Tibial artery (tissue), 4 donors: ENCODE measurements at regions not wholly inside any gene's neighbourhood (a gene's known extent, or its start where the extent isn't known, plus 50 kb on each side); places are given as distances from the start of the nearest gene placed in this dataset.

Source experiments
- DNase-seq, 2 donors: peaks; one replicate each; pipeline ENCODE4 v3.0.0-alpha.2; 2019
- H3K27ac ChIP-seq, 2 donors: fragments of 200-600 bp; sonication (generic) in 1 of 2; 1 replicate in 1 of 2; 2 replicates in 1 of 2; pipeline ENCODE4 v1.5.1; 2018 to 2019; ENCODE audit warnings: mild to moderate bottlenecking in 1 of 2
- H3K27me3 ChIP-seq, 2 donors: fragments of 200-600 bp; sonication (generic) in 1 of 2; one replicate each; pipeline versions ENCODE4 v1.5.1 to v1.6.0; 2016 to 2019
- H3K36me3 ChIP-seq, 3 donors: fragments of 200-600 bp; sonication (generic) in 2 of 3; one replicate each; pipeline ENCODE4 v1.5.1; 2016 to 2019; ENCODE audit warnings: mild to moderate bottlenecking in 2 of 3
- H3K4me1 ChIP-seq, 4 donors: fragments of 200-600 bp; sonication (generic) in 2 of 4; 1 replicate in 3 of 4; 2 replicates in 1 of 4; pipeline ENCODE4 v1.5.1; 2016 to 2019
- H3K4me3 ChIP-seq, 2 donors: fragments of 200-600 bp; sonication (generic) in 1 of 2; 1 replicate in 1 of 2; 2 replicates in 1 of 2; pipeline ENCODE4 v1.5.1; 2018 to 2019; ENCODE audit warnings: mild to moderate bottlenecking in 2 of 2
- H3K9me3 ChIP-seq, 3 donors: fragments of 200-600 bp; sonication (generic) in 1 of 3; one replicate each; pipeline ENCODE4 v1.5.1; 2016 to 2019
- intact Hi-C: fragments of 100-400 bp; cut with DNase I; formaldehyde crosslinking; loops from one replicate; pipeline ENCODE4 v1.15.0; 2023; ENCODE audit warnings: low total_unique reads
- TF ChIP-seq, protein P1 (sequence below), 2 experiments: fragments of 200-600 bp in 1 of 2; fragments of 450-650 bp in 1 of 2; IDR thresholded peaks; one replicate each; pipeline ENCODE4 v1.5.1; 2017 to 2019; ENCODE audit warnings: antibody characterized with exemption in 2 of 2, mild to moderate bottlenecking in 1 of 2, moderate library complexity in 1 of 2

DNA sequence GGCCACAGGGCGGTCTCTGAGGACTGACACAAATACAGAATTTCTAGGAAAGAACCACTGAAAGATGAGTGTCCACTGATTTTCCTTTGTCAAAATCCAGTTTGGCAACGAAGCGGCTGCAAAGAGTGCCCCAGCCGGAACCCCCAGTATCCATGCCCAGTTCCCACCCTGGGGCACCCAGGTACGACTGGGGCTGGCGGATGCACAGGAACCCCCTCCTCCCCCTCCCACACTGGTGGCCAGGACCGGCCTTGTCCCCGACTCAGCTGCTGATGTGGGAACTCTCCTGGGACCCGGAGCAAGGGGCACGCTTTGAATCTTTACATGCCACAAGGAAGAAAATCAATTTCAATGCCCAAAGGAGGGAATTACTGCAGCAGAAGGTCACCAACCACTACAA, 220.8 kb upstream of the ZNF507 start:
- DNase-seq = no peak
- no peak overlapping the region for H3K4me3 ChIP-seq
- H3K27me3 ChIP-seq = no peaks in the 10 kb centered on the region
- H3K36me3 ChIP-seq = no peaks in the 10 kb centered on the region
- TF ChIP-seq, protein P1, sequence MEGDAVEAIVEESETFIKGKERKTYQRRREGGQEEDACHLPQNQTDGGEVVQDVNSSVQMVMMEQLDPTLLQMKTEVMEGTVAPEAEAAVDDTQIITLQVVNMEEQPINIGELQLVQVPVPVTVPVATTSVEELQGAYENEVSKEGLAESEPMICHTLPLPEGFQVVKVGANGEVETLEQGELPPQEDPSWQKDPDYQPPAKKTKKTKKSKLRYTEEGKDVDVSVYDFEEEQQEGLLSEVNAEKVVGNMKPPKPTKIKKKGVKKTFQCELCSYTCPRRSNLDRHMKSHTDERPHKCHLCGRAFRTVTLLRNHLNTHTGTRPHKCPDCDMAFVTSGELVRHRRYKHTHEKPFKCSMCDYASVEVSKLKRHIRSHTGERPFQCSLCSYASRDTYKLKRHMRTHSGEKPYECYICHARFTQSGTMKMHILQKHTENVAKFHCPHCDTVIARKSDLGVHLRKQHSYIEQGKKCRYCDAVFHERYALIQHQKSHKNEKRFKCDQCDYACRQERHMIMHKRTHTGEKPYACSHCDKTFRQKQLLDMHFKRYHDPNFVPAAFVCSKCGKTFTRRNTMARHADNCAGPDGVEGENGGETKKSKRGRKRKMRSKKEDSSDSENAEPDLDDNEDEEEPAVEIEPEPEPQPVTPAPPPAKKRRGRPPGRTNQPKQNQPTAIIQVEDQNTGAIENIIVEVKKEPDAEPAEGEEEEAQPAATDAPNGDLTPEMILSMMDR (IDR thresholded peaks at IDR 0.05) = no peak
- no peaks in the 10 kb centered on the region for H3K4me1 ChIP-seq
- intact Hi-C loops = no loop called here
- peaks cover 0 to 5% (median 0%) of the 10 kb centered on the region in 3 donors for H3K9me3 ChIP-seq
- H3K27ac ChIP-seq = no peak overlapping the region

DNA sequence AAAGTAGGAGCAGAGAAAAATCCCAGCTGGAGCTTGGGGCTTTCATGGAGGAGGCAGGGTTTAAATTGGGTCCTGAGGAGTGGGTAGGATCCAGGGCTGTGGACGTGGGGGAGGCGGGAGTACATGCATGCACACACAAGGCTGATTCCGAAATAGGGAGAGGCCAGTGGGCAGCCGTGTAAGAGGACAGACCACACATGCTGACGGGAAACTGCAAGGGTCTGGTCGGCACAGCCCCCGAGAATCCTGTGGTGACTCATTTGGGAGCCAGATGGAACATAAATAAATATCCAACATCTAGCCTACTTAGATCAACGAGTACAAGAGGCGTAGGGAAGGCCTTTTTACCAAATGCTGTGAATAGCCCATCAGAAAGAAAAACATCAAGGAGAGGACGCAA, 216.3 kb upstream of the ZNF507 start:
- no peaks in the 10 kb centered on the region for H3K27me3 ChIP-seq
- DNase-seq = no peak
- no peaks in the 10 kb centered on the region for H3K4me1 ChIP-seq
- intact Hi-C loops = no loop called here
- H3K27ac ChIP-seq = no peak overlapping the region
- H3K4me3 ChIP-seq = no peak overlapping the region
- no peaks in the 10 kb centered on the region for H3K9me3 ChIP-seq
- TF ChIP-seq, protein P1 (IDR thresholded peaks at IDR 0.05) = no peak
- H3K36me3 ChIP-seq = no peaks in the 10 kb centered on the region

DNA sequence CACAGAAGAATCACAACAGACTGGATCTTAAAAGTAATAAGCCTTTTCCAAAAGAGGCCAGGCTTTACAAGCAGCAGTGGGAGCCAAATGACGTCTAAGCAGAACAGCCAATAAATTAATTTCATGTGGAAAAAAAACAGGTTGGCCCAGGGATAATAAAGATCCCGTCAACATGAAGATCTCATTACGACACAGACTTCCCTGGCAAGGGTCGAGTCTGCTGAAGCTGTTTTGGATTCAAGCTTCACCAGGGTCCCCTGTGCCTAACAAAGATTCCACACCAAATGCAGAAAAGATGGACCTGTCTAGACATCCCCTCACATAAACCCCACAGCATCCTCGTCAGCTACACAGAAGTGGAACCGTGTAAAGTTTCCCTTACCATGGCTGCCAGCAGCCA, 215.1 kb upstream of the ZNF507 start:
- no peak overlapping the region for H3K27ac ChIP-seq
- no peak for DNase-seq
- H3K9me3 ChIP-seq = no peaks in the 10 kb centered on the region

DNA sequence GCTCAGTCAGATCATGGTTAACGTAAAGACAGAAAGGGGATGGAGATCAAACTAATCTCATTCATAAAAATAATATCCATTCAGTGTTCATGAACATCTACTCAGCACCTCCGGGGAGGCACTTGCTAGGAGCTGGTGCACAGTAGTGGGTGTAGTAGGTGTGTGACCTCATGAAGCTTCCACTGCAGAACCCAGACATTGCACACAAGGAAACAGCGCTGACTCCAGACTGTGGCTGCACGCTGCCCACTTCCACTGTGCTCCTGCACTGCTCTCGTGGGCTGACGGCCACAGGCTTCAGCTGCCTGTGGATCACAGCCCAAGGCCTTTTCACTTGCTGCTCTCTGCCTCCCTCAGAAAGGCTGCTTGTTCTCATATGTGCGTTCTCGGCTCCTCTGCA, 214.4 kb upstream of the ZNF507 start:
- no peaks in the 10 kb centered on the region for H3K36me3 ChIP-seq
- H3K27ac ChIP-seq = no peak overlapping the region
- no peak overlapping the region for H3K4me3 ChIP-seq
- DNase-seq = no peak
- TF ChIP-seq, protein P1 (IDR thresholded peaks at IDR 0.05) = no peak
- no peaks in the 10 kb centered on the region for H3K9me3 ChIP-seq
- no peaks in the 10 kb centered on the region for H3K27me3 ChIP-seq
- no peaks in the 10 kb centered on the region for H3K4me1 ChIP-seq
- intact Hi-C loops = no loop called here

More for the DNA sequence above, 215.1 kb upstream of the ZNF507 start:
- Histone ChIP-seq H3K36me3 (no peaks in the 10 kb centered on the region), H3K4me1 (no peaks in the 10 kb centered on the region), H3K27me3 (no peaks in the 10 kb centered on the region), H3K4me3 (no peak overlapping the region)
- TF ChIP-seq, protein P1 (IDR thresholded peaks at IDR 0.05) = no peak
- intact Hi-C loops = no loop called here

DNA sequence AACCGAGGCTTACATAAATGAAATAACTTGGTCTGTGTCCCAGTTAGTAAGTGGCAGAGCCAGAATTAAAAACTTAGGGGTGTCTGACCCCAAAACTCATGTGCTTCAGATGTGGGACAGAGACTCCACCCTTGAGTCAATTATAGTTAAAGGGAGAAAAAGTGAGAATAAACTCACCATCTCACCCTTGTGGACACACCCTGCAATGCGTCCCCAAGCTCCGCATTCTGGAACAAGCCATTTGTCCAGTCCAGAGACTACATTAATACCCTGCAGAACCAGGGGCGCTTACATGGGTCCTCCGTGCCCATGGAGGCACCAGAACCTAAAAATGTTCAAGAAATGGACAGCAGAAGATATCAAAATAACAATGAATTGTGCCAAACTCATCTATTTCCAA, 207.0 kb upstream of the ZNF507 start:
- Histone ChIP-seq H3K27me3 (no peaks in the 10 kb centered on the region), H3K27ac (no peak overlapping the region), H3K4me3 (no peak overlapping the region), H3K36me3 (no peaks in the 10 kb centered on the region), H3K9me3 (no peaks in the 10 kb centered on the region), H3K4me1 (no peaks in the 10 kb centered on the region)
- TF ChIP-seq, protein P1 (IDR thresholded peaks at IDR 0.05) = no peak
- no peak for DNase-seq
- intact Hi-C loops = no loop called here

DNA sequence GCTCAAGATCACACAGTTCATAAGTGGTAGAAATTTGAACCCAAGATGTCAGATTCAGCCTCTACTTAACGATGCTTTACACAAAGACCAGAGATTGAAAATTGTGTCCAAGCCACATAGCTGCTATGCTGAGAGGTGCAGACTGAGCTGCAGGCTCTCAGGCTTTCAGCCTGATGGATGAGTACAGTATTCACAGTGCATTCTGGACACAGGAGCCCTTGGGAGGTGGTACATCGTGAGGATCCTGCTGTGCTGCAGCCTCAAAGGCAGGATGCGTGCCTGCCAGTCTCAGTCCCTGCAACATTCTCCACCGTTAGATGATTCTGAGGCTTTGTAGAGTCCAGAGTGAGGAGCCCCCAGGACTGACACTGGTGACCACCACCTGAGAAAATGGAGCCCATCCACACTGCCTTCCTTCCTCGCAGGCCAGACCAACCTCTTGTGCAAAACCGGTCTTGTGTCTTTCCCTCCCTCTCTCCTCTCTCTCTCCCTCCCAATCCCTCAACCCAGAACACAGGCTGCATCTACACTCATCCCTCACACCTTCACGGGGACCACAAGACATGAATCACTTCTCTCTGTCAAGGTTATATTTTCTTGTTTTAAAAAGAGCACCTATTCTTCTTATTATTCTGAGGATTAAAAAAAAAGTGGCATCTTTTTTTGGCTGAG, 203.4 kb upstream of the ZNF507 start:
- H3K4me1 ChIP-seq = no peaks in the 10 kb centered on the region
- H3K9me3 ChIP-seq = peaks cover 0 to 9% (median 4%) of the 10 kb centered on the region in 3 donors
- intact Hi-C loops = no loop called here
- H3K4me3 ChIP-seq = no peak overlapping the region
- H3K36me3 ChIP-seq = no peaks in the 10 kb centered on the region
- H3K27me3 ChIP-seq = no peaks in the 10 kb centered on the region
- H3K27ac ChIP-seq = no peak overlapping the region
- TF ChIP-seq, protein P1 (IDR thresholded peaks at IDR 0.05) = no peak
- no peak for DNase-seq
